ENCODE measurements at regions not wholly inside any gene's neighbourhood (a gene's known extent, or its start where the extent isn't known, plus 50 kb on each side); places are given as distances from the start of the nearest gene placed in this dataset.

DNA sequence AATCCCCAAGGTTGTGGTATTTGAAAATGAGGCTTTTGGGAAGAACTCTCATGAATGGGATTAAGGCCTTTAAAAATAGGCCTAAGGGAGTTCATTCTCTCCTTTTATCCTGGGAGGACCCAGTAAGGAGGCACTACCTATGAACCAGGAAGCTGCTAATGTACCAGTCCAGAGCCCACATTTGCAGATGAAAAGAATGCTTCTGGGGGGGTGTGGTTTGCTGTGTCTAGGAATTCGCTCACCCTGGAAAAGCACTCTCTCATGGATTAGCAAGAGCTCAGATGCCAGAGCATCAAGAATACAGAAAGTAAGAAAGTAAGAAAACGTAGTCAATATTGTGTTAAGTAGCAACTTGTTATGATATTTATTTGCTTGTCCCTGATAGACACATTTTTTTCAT is 785.7 kb upstream of the GYPC start:
- TF ChIP-seq SP1 (IDR thresholded peaks at IDR 0.05) (no peak), YY1 (IDR thresholded peaks at IDR 0.05) (no peak), CTCF (IDR thresholded peaks at IDR 0.05; ENCODE audit: low read depth, low read length, missing input control) (no peak), ATF3 (IDR thresholded peaks at IDR 0.05) (no peak), JUND (IDR thresholded peaks at IDR 0.05) (no peak), TAF1 (conservative IDR thresholded peaks at IDR 0.05) (no peak), GABPA (IDR thresholded peaks at IDR 0.05 in 1 of 2, conservative IDR thresholded peaks at IDR 0.05 in 1 of 2) (no peak), RAD21 (IDR thresholded peaks at IDR 0.05) (no peak), RXRA (IDR thresholded peaks at IDR 0.05) (no peak)
- TF ChIP-seq, protein P1, sequence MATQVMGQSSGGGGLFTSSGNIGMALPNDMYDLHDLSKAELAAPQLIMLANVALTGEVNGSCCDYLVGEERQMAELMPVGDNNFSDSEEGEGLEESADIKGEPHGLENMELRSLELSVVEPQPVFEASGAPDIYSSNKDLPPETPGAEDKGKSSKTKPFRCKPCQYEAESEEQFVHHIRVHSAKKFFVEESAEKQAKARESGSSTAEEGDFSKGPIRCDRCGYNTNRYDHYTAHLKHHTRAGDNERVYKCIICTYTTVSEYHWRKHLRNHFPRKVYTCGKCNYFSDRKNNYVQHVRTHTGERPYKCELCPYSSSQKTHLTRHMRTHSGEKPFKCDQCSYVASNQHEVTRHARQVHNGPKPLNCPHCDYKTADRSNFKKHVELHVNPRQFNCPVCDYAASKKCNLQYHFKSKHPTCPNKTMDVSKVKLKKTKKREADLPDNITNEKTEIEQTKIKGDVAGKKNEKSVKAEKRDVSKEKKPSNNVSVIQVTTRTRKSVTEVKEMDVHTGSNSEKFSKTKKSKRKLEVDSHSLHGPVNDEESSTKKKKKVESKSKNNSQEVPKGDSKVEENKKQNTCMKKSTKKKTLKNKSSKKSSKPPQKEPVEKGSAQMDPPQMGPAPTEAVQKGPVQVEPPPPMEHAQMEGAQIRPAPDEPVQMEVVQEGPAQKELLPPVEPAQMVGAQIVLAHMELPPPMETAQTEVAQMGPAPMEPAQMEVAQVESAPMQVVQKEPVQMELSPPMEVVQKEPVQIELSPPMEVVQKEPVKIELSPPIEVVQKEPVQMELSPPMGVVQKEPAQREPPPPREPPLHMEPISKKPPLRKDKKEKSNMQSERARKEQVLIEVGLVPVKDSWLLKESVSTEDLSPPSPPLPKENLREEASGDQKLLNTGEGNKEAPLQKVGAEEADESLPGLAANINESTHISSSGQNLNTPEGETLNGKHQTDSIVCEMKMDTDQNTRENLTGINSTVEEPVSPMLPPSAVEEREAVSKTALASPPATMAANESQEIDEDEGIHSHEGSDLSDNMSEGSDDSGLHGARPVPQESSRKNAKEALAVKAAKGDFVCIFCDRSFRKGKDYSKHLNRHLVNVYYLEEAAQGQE (IDR thresholded peaks at IDR 0.05): no peak
- TF ChIP-seq, protein P2, sequence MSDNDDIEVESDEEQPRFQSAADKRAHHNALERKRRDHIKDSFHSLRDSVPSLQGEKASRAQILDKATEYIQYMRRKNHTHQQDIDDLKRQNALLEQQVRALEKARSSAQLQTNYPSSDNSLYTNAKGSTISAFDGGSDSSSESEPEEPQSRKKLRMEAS (IDR thresholded peaks at IDR 0.05): no peak
